Ascending aorta (tissue), 2 donors: ENCODE measurements at regions not wholly inside any gene's neighbourhood (a gene's known extent, or its start where the extent isn't known, plus 50 kb on each side); places are given as distances from the start of the nearest gene placed in this dataset.

Experiments
- DNase-seq, 2 donors: peaks; one replicate each; pipeline ENCODE4 v3.0.0-alpha.2; 2019; ENCODE audit warnings: low spot score in 2 of 2
- H3K27ac ChIP-seq, 2 donors: fragments of 200-600 bp; sonication (generic); one replicate each; pipeline ENCODE4 v1.5.1; 2016 to 2017; ENCODE audit warnings: mild to moderate bottlenecking in 1 of 2
- H3K27me3 ChIP-seq: fragments of 200-600 bp; sonication (generic); one replicate; pipeline ENCODE4 v1.5.1; 2017
- H3K36me3 ChIP-seq, 2 donors: fragments of 200-600 bp; sonication (generic); one replicate each; pipeline ENCODE4 v1.5.1; 2016
- H3K4me1 ChIP-seq, 2 donors: fragments of 200-600 bp; sonication (generic); one replicate each; pipeline ENCODE4 v1.5.1; 2016 to 2017; ENCODE audit warnings: mild to moderate bottlenecking in 1 of 2
- H3K4me3 ChIP-seq, 2 donors: fragments of 200-600 bp; sonication (generic); one replicate each; pipeline ENCODE4 v1.5.1; 2016 to 2017; ENCODE audit warnings: mild to moderate bottlenecking in 1 of 2
- H3K9me3 ChIP-seq, 2 donors: fragments of 200-600 bp; sonication (generic); one replicate each; pipeline ENCODE4 v1.5.1; 2016
- CTCF ChIP-seq, 3 experiments: fragments of 200-600 bp in 2 of 3; fragments of 450-650 bp in 1 of 3; sonication (generic) in 2 of 3; IDR thresholded peaks; one replicate each; pipeline ENCODE4 v1.5.1; 2016 to 2019; ENCODE audit warnings: antibody characterized with exemption in 3 of 3, mild to moderate bottlenecking in 1 of 3, moderate library complexity in 1 of 3
- intact Hi-C: fragments of 100-400 bp; cut with DNase I; formaldehyde crosslinking; loops from one replicate; pipeline ENCODE4 v1.15.1; 2023

- H3K4me1 ChIP-seq = no peaks in the 10 kb centered on the region
- no peak overlapping the region for H3K4me3 ChIP-seq
- DNase-seq = no peak
- no peak overlapping the region for H3K27ac ChIP-seq
- intact Hi-C loops = no loop called here
- H3K36me3 ChIP-seq = no peaks in the 10 kb centered on the region
- H3K9me3 ChIP-seq = no peaks in the 10 kb centered on the region
- no peaks in the 10 kb centered on the region for H3K27me3 ChIP-seq
- no peak for TF ChIP-seq CTCF (IDR thresholded peaks at IDR 0.05)
Measured at GRCh38 chr12:90611048-90611447, 343.9 kb downstream of the CCER1 start.

- Histone ChIP-seq H3K9me3 (no peaks in the 10 kb centered on the region), H3K4me1 (no peaks in the 10 kb centered on the region), H3K27ac (no peak overlapping the region), H3K27me3 (no peaks in the 10 kb centered on the region), H3K4me3 (no peak overlapping the region), H3K36me3 (no peaks in the 10 kb centered on the region)
- intact Hi-C loops = no loop called here
- no peak for TF ChIP-seq CTCF (IDR thresholded peaks at IDR 0.05)
- DNase-seq = no peak
Measured at GRCh38 chr12:90593596-90594295, 361.2 kb downstream of the CCER1 start.

GRCh38 chr12:90589956-90590355 is 365.0 kb downstream of the CCER1 start:
- Histone ChIP-seq H3K27me3 (no peaks in the 10 kb centered on the region), H3K9me3 (no peaks in the 10 kb centered on the region), H3K36me3 (no peaks in the 10 kb centered on the region), H3K27ac (no peak overlapping the region), H3K4me1 (no peaks in the 10 kb centered on the region), H3K4me3 (no peak overlapping the region)
- intact Hi-C loops = no loop called here
- no peak for DNase-seq
- TF ChIP-seq CTCF (IDR thresholded peaks at IDR 0.05) = no peak

- Histone ChIP-seq H3K27me3 (no peaks in the 10 kb centered on the region), H3K4me1 (no peaks in the 10 kb centered on the region), H3K27ac (no peak overlapping the region), H3K36me3 (no peaks in the 10 kb centered on the region), H3K9me3 (no peaks in the 10 kb centered on the region), H3K4me3 (no peak overlapping the region)
- intact Hi-C loops = no loop called here
- no peak for TF ChIP-seq CTCF (IDR thresholded peaks at IDR 0.05)
- DNase-seq = no peak
Measured at GRCh38 chr12:90585640-90586304, 369.2 kb downstream of the CCER1 start.

GRCh38 chr12:90576707-90577106 is 378.3 kb downstream of the CCER1 start:
- H3K36me3 ChIP-seq = no peaks in the 10 kb centered on the region
- TF ChIP-seq CTCF (IDR thresholded peaks at IDR 0.05) = no peak
- H3K27ac ChIP-seq = no peak overlapping the region
- H3K27me3 ChIP-seq = no peaks in the 10 kb centered on the region
- no peak for DNase-seq
- intact Hi-C loops = no loop called here
- H3K4me1 ChIP-seq = no peaks in the 10 kb centered on the region
- no peak overlapping the region for H3K4me3 ChIP-seq
- H3K9me3 ChIP-seq = peaks cover 0 to 5% of the 10 kb centered on the region in 2 donors
